ENCODE measurements at regions not wholly inside any gene's neighbourhood (a gene's known extent, or its start where the extent isn't known, plus 50 kb on each side); places are given as distances from the start of the nearest gene placed in this dataset.

GRCh38 chr5:96054311-96055030 lies 92.8 kb upstream of the ELL2 start:
- no peak overlapping the region for H3K9ac ChIP-seq (ENCODE audit: low read length)
- H3K4me1 ChIP-seq (ENCODE audit: control insufficient read depth, insufficient read depth, low read length), result peaks cover 1% of the 10 kb centered on the region
- no peak overlapping the region for H3K4me3 ChIP-seq (ENCODE audit: low read length)
- H3K36me3 ChIP-seq (ENCODE audit: control insufficient read depth, insufficient read depth, low read length), result no peaks in the 10 kb centered on the region
- H3K9me3 ChIP-seq (ENCODE audit: control insufficient read depth, low read length), result no peaks in the 10 kb centered on the region
- H3K27me3 ChIP-seq (ENCODE audit: control insufficient read depth, insufficient read depth, low read length), result no peaks in the 10 kb centered on the region

- peaks cover 12% of the 10 kb centered on the region for H3K4me1 ChIP-seq (ENCODE audit: control insufficient read depth, insufficient read depth, low read length)
- H3K36me3 ChIP-seq (ENCODE audit: control insufficient read depth, insufficient read depth, low read length), result no peaks in the 10 kb centered on the region
- no peaks in the 10 kb centered on the region for H3K9me3 ChIP-seq (ENCODE audit: control insufficient read depth, low read length)
- no peak overlapping the region for H3K9ac ChIP-seq (ENCODE audit: low read length)
- no peak overlapping the region for H3K4me3 ChIP-seq (ENCODE audit: low read length)
- H3K27me3 ChIP-seq (ENCODE audit: control insufficient read depth, insufficient read depth, low read length), result no peaks in the 10 kb centered on the region
Measured at GRCh38 chr5:96053063-96053735, 91.5 kb upstream of the ELL2 start.

- no peaks in the 10 kb centered on the region for H3K9me3 ChIP-seq (ENCODE audit: control insufficient read depth, low read length)
- H3K4me3 ChIP-seq (ENCODE audit: low read length), result no peak overlapping the region
- peaks cover 12% of the 10 kb centered on the region for H3K4me1 ChIP-seq (ENCODE audit: control insufficient read depth, insufficient read depth, low read length)
- no peak overlapping the region for H3K9ac ChIP-seq (ENCODE audit: low read length)
- H3K36me3 ChIP-seq (ENCODE audit: control insufficient read depth, insufficient read depth, low read length), result no peaks in the 10 kb centered on the region
- no peaks in the 10 kb centered on the region for H3K27me3 ChIP-seq (ENCODE audit: control insufficient read depth, insufficient read depth, low read length)
Measured at GRCh38 chr5:96052374-96052773, 90.7 kb upstream of the ELL2 start.

- no peaks in the 10 kb centered on the region for H3K27me3 ChIP-seq (ENCODE audit: control insufficient read depth, insufficient read depth, low read length)
- H3K36me3 ChIP-seq (ENCODE audit: control insufficient read depth, insufficient read depth, low read length), result no peaks in the 10 kb centered on the region
- peaks cover 12% of the 10 kb centered on the region for H3K4me1 ChIP-seq (ENCODE audit: control insufficient read depth, insufficient read depth, low read length)
- H3K9ac ChIP-seq (ENCODE audit: low read length), result no peak overlapping the region
- H3K9me3 ChIP-seq (ENCODE audit: control insufficient read depth, low read length), result no peaks in the 10 kb centered on the region
- H3K4me3 ChIP-seq (ENCODE audit: low read length), result no peak overlapping the region
Measured at GRCh38 chr5:96051401-96051830, 89.8 kb upstream of the ELL2 start.

- Histone ChIP-seq H3K4me1 (ENCODE audit: control insufficient read depth, insufficient read depth, low read length) (peaks cover 12% of the 10 kb centered on the region), H3K27me3 (ENCODE audit: control insufficient read depth, insufficient read depth, low read length) (no peaks in the 10 kb centered on the region), H3K9ac (ENCODE audit: low read length) (no peak overlapping the region), H3K9me3 (ENCODE audit: control insufficient read depth, low read length) (no peaks in the 10 kb centered on the region), H3K36me3 (ENCODE audit: control insufficient read depth, insufficient read depth, low read length) (no peaks in the 10 kb centered on the region), H3K4me3 (ENCODE audit: low read length) (no peak overlapping the region)
Measured at GRCh38 chr5:96050273-96050880, 88.7 kb upstream of the ELL2 start.

- Histone ChIP-seq H3K4me1 (ENCODE audit: control insufficient read depth, insufficient read depth, low read length) (peaks cover 12% of the 10 kb centered on the region), H3K4me3 (ENCODE audit: low read length) (no peak overlapping the region), H3K9ac (ENCODE audit: low read length) (no peak overlapping the region), H3K36me3 (ENCODE audit: control insufficient read depth, insufficient read depth, low read length) (no peaks in the 10 kb centered on the region), H3K9me3 (ENCODE audit: control insufficient read depth, low read length) (no peaks in the 10 kb centered on the region), H3K27me3 (ENCODE audit: control insufficient read depth, insufficient read depth, low read length) (no peaks in the 10 kb centered on the region)
Measured at GRCh38 chr5:96049398-96050272, 88.0 kb upstream of the ELL2 start.

GRCh38 chr5:96048763-96049162 lies 87.1 kb upstream of the ELL2 start:
- Histone ChIP-seq H3K9me3 (ENCODE audit: control insufficient read depth, low read length) (no peaks in the 10 kb centered on the region), H3K4me1 (ENCODE audit: control insufficient read depth, insufficient read depth, low read length) (peaks cover 12% of the 10 kb centered on the region), H3K36me3 (ENCODE audit: control insufficient read depth, insufficient read depth, low read length) (no peaks in the 10 kb centered on the region), H3K27me3 (ENCODE audit: control insufficient read depth, insufficient read depth, low read length) (no peaks in the 10 kb centered on the region), H3K9ac (ENCODE audit: low read length) (no peak overlapping the region), H3K4me3 (ENCODE audit: low read length) (no peak overlapping the region)

GRCh38 chr5:96045888-96046287 lies 84.2 kb upstream of the ELL2 start:
- Histone ChIP-seq H3K36me3 (ENCODE audit: control insufficient read depth, insufficient read depth, low read length) (no peaks in the 10 kb centered on the region), H3K9ac (ENCODE audit: low read length) (no peak overlapping the region), H3K9me3 (ENCODE audit: control insufficient read depth, low read length) (no peaks in the 10 kb centered on the region), H3K27me3 (ENCODE audit: control insufficient read depth, insufficient read depth, low read length) (no peaks in the 10 kb centered on the region), H3K4me1 (ENCODE audit: control insufficient read depth, insufficient read depth, low read length) (peaks cover 22% of the 10 kb centered on the region), H3K4me3 (ENCODE audit: low read length) (no peak overlapping the region)

GRCh38 chr5:96043446-96043845 lies 81.8 kb upstream of the ELL2 start:
- H3K36me3 ChIP-seq (ENCODE audit: control insufficient read depth, insufficient read depth, low read length), result no peaks in the 10 kb centered on the region
- H3K4me3 ChIP-seq (ENCODE audit: low read length), result no peak overlapping the region
- no peaks in the 10 kb centered on the region for H3K9me3 ChIP-seq (ENCODE audit: control insufficient read depth, low read length)
- H3K9ac ChIP-seq (ENCODE audit: low read length), result no peak overlapping the region
- H3K27me3 ChIP-seq (ENCODE audit: control insufficient read depth, insufficient read depth, low read length), result no peaks in the 10 kb centered on the region
- H3K4me1 ChIP-seq (ENCODE audit: control insufficient read depth, insufficient read depth, low read length), result peaks cover 10% of the 10 kb centered on the region

GRCh38 chr5:96037128-96037527 lies 75.5 kb upstream of the ELL2 start:
- Histone ChIP-seq H3K4me1 (ENCODE audit: control insufficient read depth, insufficient read depth, low read length) (peaks cover 4% of the 10 kb centered on the region), H3K9me3 (ENCODE audit: control insufficient read depth, low read length) (no peaks in the 10 kb centered on the region), H3K27me3 (ENCODE audit: control insufficient read depth, insufficient read depth, low read length) (no peaks in the 10 kb centered on the region), H3K4me3 (ENCODE audit: low read length) (no peak overlapping the region), H3K9ac (ENCODE audit: low read length) (no peak overlapping the region), H3K36me3 (ENCODE audit: control insufficient read depth, insufficient read depth, low read length) (no peaks in the 10 kb centered on the region)

GRCh38 chr5:96036301-96036700 lies 74.7 kb upstream of the ELL2 start:
- Histone ChIP-seq H3K9ac (ENCODE audit: low read length) (no peak overlapping the region), H3K4me1 (ENCODE audit: control insufficient read depth, insufficient read depth, low read length) (no peaks in the 10 kb centered on the region), H3K36me3 (ENCODE audit: control insufficient read depth, insufficient read depth, low read length) (no peaks in the 10 kb centered on the region), H3K9me3 (ENCODE audit: control insufficient read depth, low read length) (no peaks in the 10 kb centered on the region), H3K4me3 (ENCODE audit: low read length) (no peak overlapping the region), H3K27me3 (ENCODE audit: control insufficient read depth, insufficient read depth, low read length) (no peaks in the 10 kb centered on the region)

All from mucosa of stomach (tissue), 1 donor.